Psoas muscle (tissue), 7 donors: ENCODE measurements at regions not wholly inside any gene's neighbourhood (a gene's known extent, or its start where the extent isn't known, plus 50 kb on each side); places are given as distances from the start of the nearest gene placed in this dataset.

Experiments
- ATAC-seq, 4 donors: fragments of 200-7000 bp; cut with Tn5 transposase; one replicate each; pipeline ENCODE4 v1.9.1; 2020; ENCODE audit warnings: moderate library complexity in 3 of 4, mild to moderate bottlenecking in 2 of 4
- DNase-seq, 2 donors: peaks; one replicate each; pipeline ENCODE4 v3.0.0-alpha.2; 2020
- H3K27ac ChIP-seq: fragments of 200-600 bp; one replicate; pipeline ENCODE4 v1.8.0; 2022
- H3K27me3 ChIP-seq, 3 donors: fragments of 200-600 bp in 1 of 3; one replicate each; pipeline versions ENCODE4 v1.6.1 to v1.8.0; 2013 to 2022; ENCODE audit warnings: low read length in 2 of 3, mild to moderate bottlenecking in 2 of 3, moderate library complexity in 1 of 3; ENCODE audit not compliant: insufficient read depth in 3 of 3
- H3K36me3 ChIP-seq, 2 donors: fragments of 200-600 bp in 1 of 2; one replicate each; pipeline versions ENCODE4 v1.6.1 to v1.8.0; 2013 to 2022; ENCODE audit warnings: low read depth in 1 of 2, mild to moderate bottlenecking in 1 of 2, moderate library complexity in 1 of 2; ENCODE audit not compliant: insufficient read depth in 1 of 2
- H3K4me1 ChIP-seq: fragments of 200-600 bp; one replicate; pipeline ENCODE4 v1.8.0; 2022
- H3K4me3 ChIP-seq: fragments of 200-600 bp; one replicate; pipeline ENCODE4 v1.8.0; 2022; ENCODE audit warnings: mild to moderate bottlenecking
- H3K9me3 ChIP-seq: fragments of 200-600 bp; one replicate; pipeline ENCODE4 v1.8.0; 2022
- CTCF ChIP-seq: fragments of 200-600 bp; IDR thresholded peaks from one replicate; pipeline ENCODE4 v1.8.0; 2022; ENCODE audit warnings: antibody characterized with exemption
- WGBS, 3 donors: extraction: QIAGEN DNeasy Blood & Tissue Kit; methylation state at CpG; one replicate each; pipeline versions ENCODE4 v1.1.6 to v1.1.7; 2013; 5-methylcytosine and 5-hydroxymethylcytosine counted together
- intact Hi-C, 2 donors: fragments of 100-400 bp; cut with DNase I; formaldehyde crosslinking; loops; one replicate each; pipeline versions ENCODE4 v1.11.0 to v1.14.2; 2022
- donor health status: healthy with polysubstance abuse.
- donor health status: DM: no; HTN: no; CAD: no; lungs with moderate emphysema.
- donor health status: Bipolar disorder and iron deficiency.
- donor health status: healthy.
- donor health status: DM: yes; HTN: yes; CAD: no.
- donor health status: DM: no; HTN: no; CAD: no.
- donor health status: DM: yes; HTN: yes; CAD: no.

GRCh38 chr1:79478728-79479373 lies 472.3 kb upstream of the ADGRL4 start:
- Histone ChIP-seq H3K4me1 (no peaks in the 10 kb centered on the region), H3K9me3 (peaks cover 9% of the 10 kb centered on the region), H3K4me3 (no peak overlapping the region), H3K36me3 (no peaks in the 10 kb centered on the region), H3K27me3 (no peaks in the 10 kb centered on the region), H3K27ac (no peak overlapping the region)
- no peak for TF ChIP-seq CTCF
- DNase-seq (no peak), ATAC-seq (no peak)
- intact Hi-C loops = no loop called here
- WGBS, 3 donors = 51 to 59% (median 53%) methylated on average over 9 of the region's 9 CpGs

- no peaks in the 10 kb centered on the region for H3K36me3 ChIP-seq
- H3K4me3 ChIP-seq = no peak overlapping the region
- DNase-seq (no peak), ATAC-seq (no peak)
- intact Hi-C loops = no loop called here
- no peaks in the 10 kb centered on the region for H3K27me3 ChIP-seq
- TF ChIP-seq CTCF = no peak
- 93 to 95% (median 95%) methylated on average over 19 of the region's 19 CpGs for WGBS, 3 donors
- no peak overlapping the region for H3K27ac ChIP-seq
- peaks cover 9% of the 10 kb centered on the region for H3K9me3 ChIP-seq
- H3K4me1 ChIP-seq = no peaks in the 10 kb centered on the region
These were observed 471.6 kb upstream of the ADGRL4 start for GRCh38 chr1:79478160-79478559.

DNA sequence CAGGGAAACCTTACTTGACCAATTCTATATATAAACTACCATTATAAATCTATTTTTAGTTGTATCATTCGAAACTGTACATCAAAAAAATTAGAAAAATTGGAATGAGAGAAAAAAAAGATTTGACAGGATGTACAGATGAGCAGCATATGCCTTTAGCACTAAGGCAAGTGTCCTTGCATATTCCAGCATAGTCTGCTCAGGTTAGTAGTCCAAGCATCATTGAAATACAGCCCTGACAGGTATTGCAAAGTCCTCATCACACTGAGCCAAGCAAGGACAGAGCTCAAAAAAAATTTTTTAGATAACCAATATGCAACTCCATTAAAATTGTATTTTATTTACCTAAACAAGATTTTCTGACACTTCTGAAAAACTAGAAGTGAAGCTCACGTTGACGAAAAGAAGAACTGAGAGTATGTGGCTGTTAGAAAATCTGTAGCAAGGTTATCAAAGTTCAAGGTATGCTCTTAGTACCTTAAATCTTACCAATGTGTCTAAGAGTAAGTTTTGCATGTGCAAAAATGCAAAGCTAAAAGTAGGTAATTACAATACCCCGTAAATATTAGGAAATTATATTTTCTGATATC lies 465.6 kb upstream of the ADGRL4 start:
- Histone ChIP-seq H3K9me3 (no peaks in the 10 kb centered on the region), H3K4me1 (no peaks in the 10 kb centered on the region), H3K27ac (no peak overlapping the region), H3K36me3 (no peaks in the 10 kb centered on the region), H3K27me3 (no peaks in the 10 kb centered on the region), H3K4me3 (no peak overlapping the region)
- DNase-seq (no peak), ATAC-seq (no peak)
- TF ChIP-seq CTCF = no peak
- WGBS, 3 donors = 81% methylated on average over 4 of the region's 4 CpGs
- intact Hi-C loops = no loop called here

DNA sequence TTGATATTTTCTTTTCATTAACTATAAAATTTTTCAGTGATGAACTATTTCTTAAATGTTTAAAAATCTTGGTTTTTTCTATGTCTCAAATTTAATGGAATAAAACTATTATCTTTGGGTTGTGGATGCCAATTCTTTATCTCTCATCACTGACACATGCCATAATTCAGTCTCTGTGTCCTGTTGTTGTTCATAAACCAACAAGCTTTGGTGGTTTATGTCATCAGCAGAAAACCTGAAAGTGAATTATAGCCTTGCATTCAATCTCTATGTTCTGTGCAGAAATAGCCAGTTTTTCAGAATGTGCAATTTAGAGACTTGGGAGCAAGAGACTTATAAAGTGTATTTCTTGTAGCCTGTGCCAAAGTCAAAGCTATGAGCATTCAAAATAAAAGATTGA lies 462.6 kb upstream of the ADGRL4 start:
- Histone ChIP-seq H3K36me3 (no peaks in the 10 kb centered on the region), H3K4me1 (no peaks in the 10 kb centered on the region), H3K27me3 (no peaks in the 10 kb centered on the region), H3K9me3 (no peaks in the 10 kb centered on the region), H3K27ac (no peak overlapping the region), H3K4me3 (no peak overlapping the region)
- TF ChIP-seq CTCF = no peak
- intact Hi-C loops = no loop called here
- no peak for ATAC-seq
- no peak for DNase-seq
